ENCODE measurements at regions not wholly inside any gene's neighbourhood (a gene's known extent, or its start where the extent isn't known, plus 50 kb on each side); places are given as distances from the start of the nearest gene placed in this dataset.

- TF ChIP-seq CTCF (IDR thresholded peaks at IDR 0.05), result no peak
- TF ChIP-seq MAZ (IDR thresholded peaks at IDR 0.05; ENCODE audit: borderline replicate concordance, low read depth, low read length), result no peak
- TF ChIP-seq POLR2A (IDR thresholded peaks at IDR 0.05; ENCODE audit: low read length), result no peak
- TF ChIP-seq JUN (IDR thresholded peaks at IDR 0.05), result no peak
- no peak for TF ChIP-seq USF2 (IDR thresholded peaks at IDR 0.05)
- no peak for TF ChIP-seq EP300 (IDR thresholded peaks at IDR 0.05)
- TF ChIP-seq SMC3 (IDR thresholded peaks at IDR 0.05), result no peak
Observed at GRCh38 chr15:35596285-35596684, 50.3 kb upstream of the DPH6 start.
